GM18508 (cell line): ENCODE measurements at regions not wholly inside any gene's neighbourhood (a gene's known extent, or its start where the extent isn't known, plus 50 kb on each side); places are given as distances from the start of the nearest gene placed in this dataset.
A peak's percentile ranks its signal among the peaks of the same experiment; 100 is the strongest.
"Not testable (repeated sequence)": the region's sequence is repeated elsewhere in the genome, so short reads cannot be mapped to it uniquely, and the experiment has no call there.

Experiments
- ATAC-seq: cut with Tn5 transposase; IDR thresholded peaks from one replicate; pipeline ENCODE4 v1.9.1; 2021; ENCODE audit warnings: moderate number of reproducible peaks; ENCODE audit not compliant: insufficient read depth, unreplicated experiment

GRCh38 chr12:34097213-34097612, 74.9 kb downstream of the ALG10 start:
- no peak for ATAC-seq

DNA sequence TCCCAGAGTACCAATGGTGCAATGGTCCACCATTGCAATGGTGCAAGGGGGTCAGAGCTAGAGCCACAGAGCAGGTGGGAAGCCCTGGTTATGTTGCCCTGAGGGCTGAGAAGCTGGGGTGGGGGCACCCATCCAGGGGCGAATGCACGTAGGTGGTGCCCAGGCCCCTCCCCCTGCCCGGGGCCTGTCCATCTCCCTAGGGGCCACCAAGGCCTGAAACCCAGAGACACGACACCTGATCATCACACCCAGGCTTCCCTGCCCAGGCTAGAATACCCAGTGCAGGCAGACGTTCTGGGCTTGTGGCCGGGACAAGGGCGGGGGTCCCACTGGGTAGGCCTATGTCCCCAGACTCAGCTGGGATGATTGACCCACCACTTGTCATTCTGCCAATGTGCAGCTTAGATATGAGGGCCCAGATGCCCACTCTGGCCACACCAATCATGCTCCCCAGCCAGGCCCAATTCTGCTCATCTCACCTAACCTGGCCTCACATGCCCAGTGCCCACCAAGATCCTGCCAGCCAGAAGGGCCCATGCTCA, 83.2 kb downstream of the ALG10 start:
- ATAC-seq: no peak

DNA sequence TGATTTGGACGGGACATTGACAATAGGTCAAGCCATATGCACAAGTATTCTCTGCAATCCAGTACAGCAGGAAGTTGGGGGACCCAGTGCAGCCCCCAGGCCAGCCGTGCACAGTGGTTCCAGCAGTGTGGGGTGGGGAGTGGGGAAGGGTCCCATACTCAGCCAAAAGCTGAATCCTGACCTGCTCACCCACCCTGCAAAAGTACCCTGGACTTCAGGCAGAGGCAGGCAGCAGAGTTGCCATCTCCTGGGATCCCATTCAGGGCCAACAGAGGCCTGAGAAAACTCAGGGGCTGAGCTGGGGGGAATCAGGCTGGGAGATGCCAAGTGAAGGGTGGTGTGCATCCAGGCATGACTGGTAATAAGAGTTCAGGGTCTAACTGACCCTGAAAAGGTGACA, 83.9 kb downstream of the ALG10 start:
- no peak for ATAC-seq

- no peak for ATAC-seq
Measured at GRCh38 chr12:34107016-34107415, 84.7 kb downstream of the ALG10 start.

GRCh38 chr12:34107781-34108404, 85.6 kb downstream of the ALG10 start:
- no peak for ATAC-seq

DNA sequence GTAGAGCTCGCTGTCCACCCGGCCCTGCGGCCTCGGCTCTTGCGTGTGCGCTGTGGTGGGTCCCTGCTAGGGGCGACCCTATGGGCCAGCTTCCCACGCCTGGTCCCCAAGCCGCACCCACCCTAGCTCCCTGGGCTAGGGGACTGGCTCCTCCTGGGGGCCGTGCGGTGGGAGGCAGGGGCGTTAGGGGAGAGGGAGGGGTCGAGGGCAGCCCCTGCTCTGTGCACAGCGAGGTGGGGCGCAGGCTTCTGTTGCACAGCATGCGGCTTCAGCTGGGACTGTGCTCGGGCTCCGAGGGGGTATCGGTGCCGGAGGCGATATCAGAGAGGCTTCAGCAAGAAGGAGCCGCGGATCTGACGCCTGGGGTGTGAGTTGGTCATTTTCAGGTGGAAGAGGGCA, 86.1 kb downstream of the ALG10 start:
- no peak for ATAC-seq

- ATAC-seq: no peak
Measured at GRCh38 chr12:34108967-34109366, 86.7 kb downstream of the ALG10 start.

- no peak for ATAC-seq
Measured at GRCh38 chr12:34109390-34109789, 87.1 kb downstream of the ALG10 start.

DNA sequence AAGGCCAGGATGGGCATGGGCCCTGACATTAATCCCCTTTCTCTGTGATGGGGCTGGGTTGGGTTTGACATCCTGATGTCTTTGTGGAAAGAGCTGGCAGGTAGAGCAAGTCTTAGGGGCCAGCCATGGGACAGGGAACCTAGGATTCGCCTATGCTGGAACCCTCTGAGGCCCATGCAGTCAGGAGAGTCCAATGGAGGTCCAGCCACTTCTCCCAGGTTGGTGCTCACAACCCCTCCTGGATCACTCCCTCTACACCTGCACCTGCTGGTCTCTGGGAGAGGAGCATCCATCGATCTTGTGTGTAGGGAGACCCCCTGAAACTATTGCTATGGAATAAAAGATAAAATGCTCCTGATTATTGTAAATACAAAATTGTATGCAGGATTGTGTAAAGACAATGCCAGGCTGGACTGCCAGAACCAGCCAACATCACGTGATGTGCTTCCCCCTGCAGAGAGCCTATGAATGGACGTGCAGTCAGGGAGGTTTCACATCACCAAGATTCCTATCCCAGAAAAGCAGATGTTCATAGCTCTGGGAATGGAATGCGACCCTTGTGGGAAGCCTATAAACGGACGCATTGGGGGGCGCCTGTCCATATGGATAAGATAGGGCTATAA, 87.7 kb downstream of the ALG10 start:
- ATAC-seq: not testable (repeated sequence)

DNA sequence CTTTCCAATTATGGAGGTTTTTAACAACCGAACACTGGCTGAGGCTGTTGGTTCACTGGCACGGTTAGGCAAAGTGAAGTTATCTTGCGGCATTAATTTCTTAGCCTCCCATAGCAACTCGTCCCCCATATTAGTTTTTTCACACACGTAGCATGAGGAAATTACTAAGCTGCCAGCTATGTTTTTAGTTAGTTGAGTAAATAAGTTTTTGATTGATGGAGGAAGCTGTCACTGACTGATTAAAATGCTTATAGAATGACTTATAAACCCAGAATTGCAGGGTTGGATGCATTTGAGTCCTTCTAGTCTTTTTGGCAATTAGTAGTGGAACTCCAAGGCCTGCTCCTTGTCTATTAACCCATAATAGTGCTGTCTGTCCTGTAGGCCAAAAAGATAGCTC, 97.1 kb downstream of the ALG10 start:
- ATAC-seq: no peak

DNA sequence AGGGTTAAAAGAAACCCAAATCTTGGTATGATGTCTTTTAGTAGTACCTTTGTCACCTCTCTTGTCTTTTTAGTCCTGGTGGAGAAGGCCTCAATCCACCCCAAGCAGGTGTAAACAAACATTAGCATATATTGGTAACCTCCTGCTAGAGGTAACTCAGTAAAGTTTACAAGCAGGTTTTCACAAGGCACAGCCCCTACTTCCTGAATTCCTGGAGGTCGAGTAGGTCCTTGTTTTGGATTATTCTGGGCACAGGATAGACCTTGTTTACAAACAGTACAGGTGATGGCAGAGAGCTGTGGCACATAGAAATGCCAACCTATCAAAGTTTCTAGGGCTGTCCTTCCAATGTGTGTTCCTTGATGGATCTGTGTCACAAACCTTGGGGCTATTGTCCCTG, 99.1 kb downstream of the ALG10 start:
- no peak for ATAC-seq

DNA sequence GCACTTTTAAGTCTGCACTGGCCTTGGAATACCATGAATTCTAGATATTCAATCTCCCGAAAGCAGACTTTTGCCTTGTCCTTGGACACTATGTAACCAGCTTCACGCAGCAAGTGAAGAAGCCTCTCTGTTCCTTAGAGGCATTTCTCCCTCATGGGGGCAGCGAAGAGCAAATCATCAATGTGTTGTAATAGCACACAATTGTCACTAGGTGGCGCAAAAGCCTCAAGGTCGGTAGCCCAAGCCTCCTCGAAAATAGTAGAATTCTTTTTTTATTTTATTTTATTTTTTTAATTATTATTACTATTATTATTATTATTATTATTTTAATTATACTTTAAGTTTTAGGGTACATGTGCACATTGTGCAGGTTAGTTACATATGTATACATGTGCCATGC, 100.8 kb downstream of the ALG10 start:
- ATAC-seq: not testable (repeated sequence)

GRCh38 chr12:34124608-34125007, 102.3 kb downstream of the ALG10 start:
- no peak for ATAC-seq

GRCh38 chr12:34126239-34126641, 103.9 kb downstream of the ALG10 start:
- peak; percentile 47 for ATAC-seq

DNA sequence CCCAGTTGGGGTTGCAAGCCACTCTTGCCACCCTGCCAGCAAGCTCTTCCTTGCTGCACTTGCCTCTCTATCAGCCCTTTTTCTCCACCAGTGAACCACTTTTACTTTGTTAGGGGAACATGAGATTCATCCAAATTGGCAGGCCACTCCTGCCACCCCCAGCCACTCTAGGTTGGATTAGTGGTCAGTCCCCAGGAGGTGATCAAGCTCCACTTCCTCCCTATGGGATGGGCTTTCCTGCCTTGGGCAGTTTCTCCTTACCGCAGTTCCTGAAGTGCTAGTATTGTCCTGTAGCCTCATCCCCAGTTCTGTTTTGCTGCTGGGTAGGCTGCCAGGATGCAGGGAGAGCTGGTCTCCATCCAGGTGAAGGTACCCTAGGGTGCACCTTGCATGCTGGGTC, 104.5 kb downstream of the ALG10 start:
- no peak for ATAC-seq

GRCh38 chr12:34127379-34127778, 105.1 kb downstream of the ALG10 start:
- not testable (repeated sequence) for ATAC-seq

GRCh38 chr12:34142430-34142829, 120.1 kb downstream of the ALG10 start:
- no peak for ATAC-seq

- ATAC-seq: no peak
Measured at GRCh38 chr12:34151019-34151418, 128.7 kb downstream of the ALG10 start.

DNA sequence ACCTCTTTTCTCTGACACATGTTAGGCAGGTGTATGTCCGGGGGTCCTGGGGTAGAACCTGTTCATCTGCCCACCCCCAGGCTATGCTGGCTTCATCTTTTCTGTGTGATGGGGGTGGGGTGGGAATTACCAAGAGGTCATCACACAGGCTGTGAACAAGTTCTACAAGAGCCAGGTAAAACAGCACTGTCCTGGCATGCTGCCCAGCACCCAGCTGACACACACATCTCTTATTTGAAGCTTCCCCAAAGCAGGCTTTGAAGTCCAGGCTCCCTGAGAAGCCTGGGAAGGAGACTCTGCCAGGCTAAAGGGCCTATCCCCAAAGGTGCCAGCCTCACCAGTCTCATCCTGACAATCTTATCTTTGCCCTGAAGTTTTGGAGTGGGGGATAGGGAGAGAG, 141.1 kb downstream of the ALG10 start:
- no peak for ATAC-seq

DNA sequence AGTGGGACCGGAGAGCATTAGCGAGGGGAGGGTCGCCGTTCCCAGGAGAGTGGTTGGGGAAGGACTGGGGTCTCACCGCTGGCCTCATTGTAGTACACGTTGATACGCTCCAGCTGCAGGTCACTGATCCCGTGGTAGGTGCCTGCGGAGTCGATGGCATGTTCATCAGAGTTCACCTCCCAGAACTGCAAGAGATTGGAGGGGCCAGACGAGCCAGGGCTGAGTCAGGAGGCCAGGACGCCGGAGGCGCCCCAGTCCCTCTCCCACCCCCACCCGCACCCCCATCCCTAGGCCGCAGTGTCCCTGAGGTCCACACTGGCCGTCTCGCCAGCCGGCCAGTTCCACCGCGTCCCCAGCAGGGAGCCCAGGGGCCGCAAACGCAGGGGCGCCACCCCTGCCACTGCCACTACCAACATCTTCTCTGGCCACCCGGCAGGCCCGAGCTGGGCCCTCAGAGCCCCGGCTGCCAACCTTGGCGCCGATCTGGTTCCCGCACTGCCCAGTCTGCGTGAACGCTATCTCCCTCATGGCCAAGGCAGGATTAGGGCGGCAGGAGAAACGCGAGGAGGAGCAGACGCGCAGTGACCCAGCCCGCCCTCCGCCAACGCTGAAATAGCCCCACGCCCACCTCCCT, 144.2 kb downstream of the ALG10 start:
- no peak for ATAC-seq

DNA sequence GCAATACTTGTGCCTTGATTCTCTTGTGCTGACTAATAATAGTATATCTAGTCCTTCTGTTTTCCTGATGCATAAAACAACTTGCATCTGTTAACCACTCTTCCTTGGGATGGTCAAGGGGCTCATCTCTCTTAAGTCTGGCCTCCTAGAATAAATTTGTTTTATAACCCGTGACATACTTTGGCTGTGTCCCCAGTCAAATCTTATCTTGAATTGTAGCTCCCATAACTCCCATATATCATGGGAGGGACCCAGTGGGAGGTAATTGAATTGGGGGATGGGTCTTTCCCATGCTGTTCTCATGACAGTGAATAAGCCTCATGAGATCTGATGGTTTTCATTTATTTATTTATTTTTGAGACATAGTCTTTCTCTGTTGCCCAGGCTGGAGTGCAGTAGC, 146.2 kb downstream of the ALG10 start:
- ATAC-seq: not testable (repeated sequence)

GRCh38 chr12:34186492-34186891, 164.2 kb downstream of the ALG10 start:
- ATAC-seq: no peak
